HG03378 (cell line): ENCODE measurements at regions not wholly inside any gene's neighbourhood (a gene's known extent, or its start where the extent isn't known, plus 50 kb on each side); places are given as distances from the start of the nearest gene placed in this dataset.

Experiments
- ATAC-seq: cut with Tn5 transposase; IDR thresholded peaks from one replicate; pipeline ENCODE4 v1.9.1; 2021; ENCODE audit warnings: mild to moderate bottlenecking, moderate library complexity; ENCODE audit not compliant: unreplicated experiment

DNA sequence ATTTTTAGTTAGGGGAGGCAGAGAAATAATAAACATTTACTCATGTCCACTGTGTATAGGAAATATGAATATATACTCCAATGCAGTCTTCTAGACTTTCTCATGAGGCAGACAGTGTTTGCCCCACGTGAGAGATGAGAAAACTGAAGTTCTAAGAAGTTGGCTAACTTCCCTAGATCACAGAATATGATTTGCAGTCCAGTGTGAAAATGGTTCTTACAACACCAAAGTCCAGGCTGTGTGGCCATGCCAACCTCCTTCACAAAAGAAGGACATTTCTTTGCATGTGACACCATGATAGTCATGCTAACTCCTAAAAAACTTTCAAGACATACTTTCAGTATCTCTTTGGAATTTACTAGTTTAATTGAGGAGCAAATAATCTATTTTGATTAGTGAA lies 143.7 kb downstream of the IRS1 start:
- no peak for ATAC-seq

DNA sequence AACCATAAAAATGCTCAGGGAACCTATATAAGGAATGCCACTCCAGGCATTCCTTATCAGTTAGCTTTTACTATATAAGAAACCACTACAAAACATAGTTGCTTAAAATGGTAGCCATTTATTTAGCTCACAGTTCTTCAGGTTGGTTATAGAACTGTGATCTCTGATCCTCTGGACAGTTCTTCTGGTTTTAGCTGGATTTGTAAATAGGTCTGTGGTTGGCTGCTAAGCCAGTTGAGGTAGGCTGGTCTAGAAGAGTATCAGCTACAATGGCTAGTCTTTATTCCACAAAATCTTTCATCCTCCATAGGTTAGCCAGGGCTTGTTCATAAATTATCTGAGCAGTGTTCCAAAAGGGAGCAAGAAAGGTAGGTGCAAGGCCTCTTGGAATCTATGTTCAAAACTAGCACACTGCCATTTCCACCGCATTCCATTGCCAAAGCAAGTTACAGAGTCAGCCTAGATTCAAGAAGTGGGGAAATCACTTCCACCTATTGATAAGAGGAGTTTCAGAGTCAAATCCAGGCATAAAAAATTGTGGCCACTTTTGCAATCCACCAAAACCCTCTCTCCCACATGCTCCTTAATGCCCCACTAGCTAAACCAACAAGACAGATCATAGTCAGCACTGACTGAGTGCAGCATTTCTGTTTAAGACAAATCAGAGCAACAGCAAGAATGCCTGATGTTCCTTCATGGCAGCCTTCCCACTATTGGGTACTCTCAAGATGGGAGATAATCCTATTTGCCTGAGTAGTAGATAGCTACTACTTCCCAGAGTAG lies 146.4 kb downstream of the IRS1 start:
- ATAC-seq, result no peak

- peak; percentile 84 for ATAC-seq
These were observed 147.3 kb downstream of the IRS1 start for GRCh38 chr2:226652369-226652768.

DNA sequence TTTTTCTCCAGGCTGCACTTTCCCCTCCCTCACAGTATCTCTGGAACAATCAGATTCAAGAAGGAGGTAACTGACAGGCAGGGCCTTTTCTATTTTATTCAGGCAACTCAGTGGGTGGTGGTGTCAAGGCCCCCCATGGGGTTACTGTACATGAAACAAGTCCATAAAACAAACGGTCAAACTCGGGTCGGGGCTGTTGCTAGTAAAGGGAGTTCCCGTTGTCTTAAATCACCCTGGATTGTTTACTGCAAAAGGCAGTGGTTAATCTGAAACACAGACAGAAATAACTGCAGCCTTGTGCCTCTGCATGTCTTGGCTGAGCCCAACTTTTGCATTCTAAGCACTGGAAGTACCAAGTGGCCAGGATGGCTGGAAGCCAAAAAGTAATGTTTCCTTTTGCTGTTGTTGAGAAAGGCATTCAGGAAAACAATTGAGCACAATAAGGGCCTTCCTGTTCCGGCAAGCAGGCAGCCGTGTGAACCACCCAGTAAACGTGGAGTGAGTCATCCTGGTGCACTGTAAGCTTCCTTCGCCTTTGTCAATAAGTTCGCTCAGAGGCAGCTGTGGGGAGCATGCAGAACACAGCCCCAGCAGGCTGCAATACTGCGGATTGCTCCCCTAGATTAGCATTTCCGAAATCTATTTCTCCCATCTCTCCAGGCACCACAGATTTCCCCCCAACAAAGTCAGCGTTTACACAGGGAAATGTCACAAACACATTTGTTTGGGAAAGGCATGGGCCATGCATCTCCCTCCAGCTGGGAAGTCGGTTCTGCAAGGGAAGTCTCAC lies 149.6 kb downstream of the IRS1 start:
- peak; percentile 72 for ATAC-seq

DNA sequence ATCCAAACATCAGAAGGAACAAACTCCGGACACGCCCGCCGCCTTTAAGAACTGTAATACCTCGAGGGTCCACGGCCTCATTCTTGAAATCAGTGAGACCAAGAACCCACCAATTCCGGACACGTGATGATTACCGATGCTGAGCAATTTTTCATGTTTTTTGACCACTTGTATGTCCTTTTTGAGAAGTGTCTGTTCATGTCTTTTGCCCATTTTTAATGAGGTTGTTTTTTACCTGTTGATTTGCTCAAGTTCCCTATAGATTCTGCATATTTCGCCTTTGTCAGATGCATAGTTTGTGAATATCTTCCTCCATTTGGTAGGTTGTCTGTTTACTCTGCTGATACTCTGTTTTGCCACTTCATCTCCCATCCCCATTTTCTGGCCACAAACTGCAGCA lies 150.4 kb downstream of the IRS1 start:
- no peak for ATAC-seq

GRCh38 chr2:226647621-226648518 lies 151.8 kb downstream of the IRS1 start:
- no peak for ATAC-seq

DNA sequence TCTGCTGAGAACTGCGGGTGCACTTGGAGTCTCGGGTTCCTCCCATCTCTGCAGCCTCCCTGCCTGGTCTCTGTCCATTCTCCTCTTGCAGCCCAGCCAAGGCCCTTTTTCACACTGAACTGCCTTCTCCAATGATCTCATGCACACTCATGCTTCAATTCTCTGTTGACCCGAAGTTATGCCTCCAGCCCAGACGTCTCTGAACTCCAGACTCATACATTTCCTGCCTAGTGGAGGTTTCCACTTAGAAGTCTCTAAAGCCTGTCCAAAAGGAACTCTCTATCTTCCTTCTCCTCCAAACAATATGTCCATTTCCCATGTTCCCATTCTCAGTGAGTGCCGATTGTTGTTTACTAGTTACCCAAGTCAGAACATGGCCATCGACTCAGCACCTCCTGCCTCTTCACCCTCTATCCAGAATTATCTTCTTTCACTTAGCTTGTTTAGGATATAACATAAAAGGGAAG lies 155.2 kb downstream of the IRS1 start:
- no peak for ATAC-seq

- no peak for ATAC-seq
These were observed 155.7 kb downstream of the IRS1 start for GRCh38 chr2:226643946-226644282.

- ATAC-seq, result no peak
These were observed 156.3 kb downstream of the IRS1 start for GRCh38 chr2:226643030-226643945.

- no peak for ATAC-seq
These were observed 158.6 kb downstream of the IRS1 start for GRCh38 chr2:226641008-226641407.

GRCh38 chr2:226640501-226640900 lies 159.1 kb downstream of the IRS1 start:
- no peak for ATAC-seq

DNA sequence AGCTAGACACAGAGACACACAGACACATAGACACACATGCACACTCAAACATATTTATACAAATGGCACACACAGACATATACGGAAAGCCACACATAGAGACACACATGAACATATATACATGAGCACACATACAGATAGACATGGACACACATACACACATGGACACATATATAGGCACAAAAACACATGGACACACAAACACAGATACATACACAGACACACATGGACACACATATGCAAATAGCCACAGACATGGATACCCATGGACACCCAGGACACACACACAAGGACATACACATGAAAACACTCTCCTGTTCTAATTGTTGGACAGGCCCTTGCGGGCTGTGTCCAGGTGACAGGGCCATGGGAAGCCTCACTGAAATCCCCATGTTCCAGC lies 160.1 kb downstream of the IRS1 start:
- ATAC-seq, result no peak

GRCh38 chr2:226638576-226638975 lies 161.0 kb downstream of the IRS1 start:
- ATAC-seq, result no peak

GRCh38 chr2:226637383-226637782 lies 162.2 kb downstream of the IRS1 start:
- ATAC-seq, result no peak

DNA sequence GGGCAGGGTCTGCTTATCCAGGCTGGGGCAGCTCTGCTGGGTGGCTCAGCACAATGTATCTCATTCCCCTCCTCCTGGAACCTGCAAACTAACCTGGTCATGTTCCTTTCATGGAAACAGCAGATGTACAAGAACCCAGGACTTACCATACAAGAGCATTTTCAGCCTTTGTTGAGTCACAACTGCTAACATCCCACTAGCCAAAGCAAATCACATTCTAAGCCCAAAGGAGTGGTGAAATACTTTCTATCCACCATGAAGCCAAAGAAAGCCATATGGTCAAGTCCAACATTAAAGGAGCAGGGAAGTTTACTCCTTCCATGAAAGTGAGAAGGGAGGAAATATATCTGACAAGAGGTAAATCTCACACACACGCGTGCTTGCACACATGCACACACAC lies 163.0 kb downstream of the IRS1 start:
- ATAC-seq, result no peak

GRCh38 chr2:226634943-226635604 lies 164.5 kb downstream of the IRS1 start:
- ATAC-seq, result no peak

GRCh38 chr2:226631671-226632070 lies 167.9 kb downstream of the IRS1 start:
- no peak for ATAC-seq

DNA sequence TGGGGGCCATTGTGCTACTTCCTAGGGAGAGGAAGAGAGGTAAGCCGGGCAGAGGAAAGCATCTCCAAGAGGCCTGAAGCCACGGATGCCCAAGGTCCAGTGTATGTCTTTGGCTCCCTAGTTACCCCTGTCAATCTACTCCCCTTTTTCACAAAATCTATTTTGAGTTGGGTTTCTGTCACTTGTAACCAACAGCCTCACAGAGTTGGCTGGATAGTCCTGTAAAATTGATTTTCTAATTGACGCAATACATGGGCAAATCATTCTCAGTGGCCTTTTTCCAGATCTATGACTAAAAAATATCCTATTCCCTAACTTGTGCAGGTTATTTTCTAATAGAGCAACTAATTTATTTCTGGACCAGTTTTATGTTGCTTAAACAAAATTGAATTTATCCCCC lies 168.4 kb downstream of the IRS1 start:
- no peak for ATAC-seq

DNA sequence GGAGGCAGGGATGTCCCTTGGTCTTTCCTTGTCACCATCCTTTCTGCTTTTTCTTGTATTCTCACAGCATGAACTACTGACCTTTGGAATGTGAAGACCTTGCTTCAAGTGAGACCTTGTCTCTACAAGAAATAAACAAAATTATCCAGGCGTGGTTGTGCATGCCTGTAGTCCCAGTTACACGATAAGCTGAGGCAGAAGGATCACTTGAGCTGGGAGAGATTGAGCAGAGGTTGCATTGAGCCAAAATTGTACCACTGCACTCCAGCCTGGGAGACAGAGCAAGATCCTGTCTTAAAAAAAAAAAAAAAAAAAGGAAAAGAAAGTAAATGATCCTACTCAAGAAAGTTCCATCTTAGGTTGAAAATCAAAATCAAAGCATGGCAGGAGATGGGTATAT lies 173.7 kb downstream of the IRS1 start:
- ATAC-seq, result no peak
